ENCODE measurements at regions not wholly inside any gene's neighbourhood (a gene's known extent, or its start where the extent isn't known, plus 50 kb on each side); places are given as distances from the start of the nearest gene placed in this dataset.

DNA sequence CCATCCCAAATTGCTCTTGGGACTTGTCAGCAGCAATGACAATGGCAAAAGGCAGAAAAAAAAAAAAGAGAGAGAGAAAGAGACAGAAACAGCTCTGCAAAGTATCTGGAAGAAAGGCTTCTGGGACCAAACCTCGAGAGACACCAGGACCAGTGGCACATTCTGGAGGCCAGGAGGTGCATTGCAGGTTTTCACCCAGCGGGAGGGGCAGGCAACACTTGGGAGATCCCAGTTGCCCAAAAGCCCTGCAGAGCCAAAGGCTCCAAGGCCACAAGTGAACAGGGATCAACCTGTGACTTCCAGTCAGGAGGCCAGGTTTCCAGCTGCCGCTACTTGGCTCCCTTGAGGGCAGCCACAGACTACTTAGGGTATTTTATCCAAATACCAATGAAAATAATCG lies 110.8 kb upstream of the CDH5 start:
- ChIA-PET POLR2A (no interaction called here), CTCF (interaction anchor here (1.0 kb wide), 1 partner anchor 551 kb away, joined by 4 read pairs; no protein-coding TSS in a partner anchor)
- DNase-seq (ENCODE audit: low spot score) = peak; percentile 32
- Mint-ChIP-seq H3K9me3 (0 out of 2 replicates have a peak, but pooled peaks cover 3% of the 10 kb centered on the region), H3K27me3 (ENCODE audit: low read depth) (no peaks in the 10 kb centered on the region), H3K27ac (no peak overlapping the region), H3K4me3 (no peak overlapping the region), H3K4me1 (peaks cover 6% of the 10 kb centered on the region), H3K36me3 (no peaks in the 10 kb centered on the region)
- TF ChIP-seq IRF2 (CRISPR knock-in tag; IDR thresholded peaks at IDR 0.05; ENCODE audit: borderline replicate concordance, low read depth) = no peak
- TF ChIP-seq, protein P1, sequence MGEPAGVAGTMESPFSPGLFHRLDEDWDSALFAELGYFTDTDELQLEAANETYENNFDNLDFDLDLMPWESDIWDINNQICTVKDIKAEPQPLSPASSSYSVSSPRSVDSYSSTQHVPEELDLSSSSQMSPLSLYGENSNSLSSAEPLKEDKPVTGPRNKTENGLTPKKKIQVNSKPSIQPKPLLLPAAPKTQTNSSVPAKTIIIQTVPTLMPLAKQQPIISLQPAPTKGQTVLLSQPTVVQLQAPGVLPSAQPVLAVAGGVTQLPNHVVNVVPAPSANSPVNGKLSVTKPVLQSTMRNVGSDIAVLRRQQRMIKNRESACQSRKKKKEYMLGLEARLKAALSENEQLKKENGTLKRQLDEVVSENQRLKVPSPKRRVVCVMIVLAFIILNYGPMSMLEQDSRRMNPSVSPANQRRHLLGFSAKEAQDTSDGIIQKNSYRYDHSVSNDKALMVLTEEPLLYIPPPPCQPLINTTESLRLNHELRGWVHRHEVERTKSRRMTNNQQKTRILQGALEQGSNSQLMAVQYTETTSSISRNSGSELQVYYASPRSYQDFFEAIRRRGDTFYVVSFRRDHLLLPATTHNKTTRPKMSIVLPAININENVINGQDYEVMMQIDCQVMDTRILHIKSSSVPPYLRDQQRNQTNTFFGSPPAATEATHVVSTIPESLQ (CRISPR knock-in tag; IDR thresholded peaks at IDR 0.05) = no peak
- no peak for TF ChIP-seq ESRRA (CRISPR knock-in tag; IDR thresholded peaks at IDR 0.05; ENCODE audit: borderline replicate concordance)
- TF ChIP-seq JUN (CRISPR knock-in tag; IDR thresholded peaks at IDR 0.05) = no peak
- no peak for TF ChIP-seq MYBL2 (CRISPR knock-in tag; IDR thresholded peaks at IDR 0.05)
- ATAC-seq = peak; percentile 70

- POLR2A ChIA-PET = no interaction called here
Observed at GRCh38 chr16:66254751-66255150, 111.7 kb upstream of the CDH5 start.

More at GRCh38 chr16:66254751-66255150, 111.7 kb upstream of the CDH5 start:
- 0 out of 2 replicates have a peak, but pooled peaks cover 3% of the 10 kb centered on the region for H3K9me3 Mint-ChIP-seq
- H3K36me3 Mint-ChIP-seq = no peaks in the 10 kb centered on the region
- no peak overlapping the region for H3K27ac Mint-ChIP-seq
- no peak for ATAC-seq
- CTCF ChIA-PET = interaction anchor here (1.3 kb wide), 1 partner anchor 678 kb away, joined by 3 read pairs; no protein-coding TSS in a partner anchor
- H3K4me3 Mint-ChIP-seq = no peak overlapping the region
- TF ChIP-seq, protein P2, sequence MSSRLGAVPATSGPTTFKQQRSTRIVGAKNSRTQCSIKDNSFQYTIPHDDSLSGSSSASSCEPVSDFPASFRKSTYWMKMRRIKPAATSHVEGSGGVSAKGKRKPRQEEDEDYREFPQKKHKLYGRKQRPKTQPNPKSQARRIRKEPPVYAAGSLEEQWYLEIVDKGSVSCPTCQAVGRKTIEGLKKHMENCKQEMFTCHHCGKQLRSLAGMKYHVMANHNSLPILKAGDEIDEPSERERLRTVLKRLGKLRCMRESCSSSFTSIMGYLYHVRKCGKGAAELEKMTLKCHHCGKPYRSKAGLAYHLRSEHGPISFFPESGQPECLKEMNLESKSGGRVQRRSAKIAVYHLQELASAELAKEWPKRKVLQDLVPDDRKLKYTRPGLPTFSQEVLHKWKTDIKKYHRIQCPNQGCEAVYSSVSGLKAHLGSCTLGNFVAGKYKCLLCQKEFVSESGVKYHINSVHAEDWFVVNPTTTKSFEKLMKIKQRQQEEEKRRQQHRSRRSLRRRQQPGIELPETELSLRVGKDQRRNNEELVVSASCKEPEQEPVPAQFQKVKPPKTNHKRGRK (CRISPR knock-in tag; IDR thresholded peaks at IDR 0.05; ENCODE audit: borderline replicate concordance) = no peak
- no peak for TF ChIP-seq IRF2 (CRISPR knock-in tag; IDR thresholded peaks at IDR 0.05; ENCODE audit: borderline replicate concordance, low read depth)
- no peak for TF ChIP-seq TEAD1 (CRISPR knock-in tag; IDR thresholded peaks at IDR 0.05)
- no peak for TF ChIP-seq EMX1 (CRISPR knock-in tag; IDR thresholded peaks at IDR 0.05)
- no peak for TF ChIP-seq ESRRA (CRISPR knock-in tag; IDR thresholded peaks at IDR 0.05; ENCODE audit: borderline replicate concordance)
- TF ChIP-seq CBFB (CRISPR knock-in tag; IDR thresholded peaks at IDR 0.05; ENCODE audit: low read depth) = no peak
- TF ChIP-seq ZNF281 (CRISPR knock-in tag; IDR thresholded peaks at IDR 0.05) = no peak
- TF ChIP-seq, protein P3, sequence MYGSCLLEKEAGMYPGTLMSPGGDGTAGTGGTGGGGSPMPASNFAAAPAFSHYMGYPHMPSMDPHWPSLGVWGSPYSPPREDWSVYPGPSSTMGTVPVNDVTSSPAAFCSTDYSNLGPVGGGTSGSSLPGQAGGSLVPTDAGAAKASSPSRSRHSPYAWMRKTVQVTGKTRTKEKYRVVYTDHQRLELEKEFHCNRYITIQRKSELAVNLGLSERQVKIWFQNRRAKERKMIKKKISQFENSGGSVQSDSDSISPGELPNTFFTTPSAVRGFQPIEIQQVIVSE (CRISPR knock-in tag; IDR thresholded peaks at IDR 0.05; ENCODE audit: borderline replicate concordance) = no peak
- no peak for TF ChIP-seq ETV6 (CRISPR knock-in tag; IDR thresholded peaks at IDR 0.05)
- no peak for TF ChIP-seq ZNF423 (CRISPR knock-in tag; IDR thresholded peaks at IDR 0.05)
- TF ChIP-seq RELA (CRISPR knock-in tag; IDR thresholded peaks at IDR 0.05; ENCODE audit: borderline replicate concordance) = no peak
- TF ChIP-seq, protein P4, sequence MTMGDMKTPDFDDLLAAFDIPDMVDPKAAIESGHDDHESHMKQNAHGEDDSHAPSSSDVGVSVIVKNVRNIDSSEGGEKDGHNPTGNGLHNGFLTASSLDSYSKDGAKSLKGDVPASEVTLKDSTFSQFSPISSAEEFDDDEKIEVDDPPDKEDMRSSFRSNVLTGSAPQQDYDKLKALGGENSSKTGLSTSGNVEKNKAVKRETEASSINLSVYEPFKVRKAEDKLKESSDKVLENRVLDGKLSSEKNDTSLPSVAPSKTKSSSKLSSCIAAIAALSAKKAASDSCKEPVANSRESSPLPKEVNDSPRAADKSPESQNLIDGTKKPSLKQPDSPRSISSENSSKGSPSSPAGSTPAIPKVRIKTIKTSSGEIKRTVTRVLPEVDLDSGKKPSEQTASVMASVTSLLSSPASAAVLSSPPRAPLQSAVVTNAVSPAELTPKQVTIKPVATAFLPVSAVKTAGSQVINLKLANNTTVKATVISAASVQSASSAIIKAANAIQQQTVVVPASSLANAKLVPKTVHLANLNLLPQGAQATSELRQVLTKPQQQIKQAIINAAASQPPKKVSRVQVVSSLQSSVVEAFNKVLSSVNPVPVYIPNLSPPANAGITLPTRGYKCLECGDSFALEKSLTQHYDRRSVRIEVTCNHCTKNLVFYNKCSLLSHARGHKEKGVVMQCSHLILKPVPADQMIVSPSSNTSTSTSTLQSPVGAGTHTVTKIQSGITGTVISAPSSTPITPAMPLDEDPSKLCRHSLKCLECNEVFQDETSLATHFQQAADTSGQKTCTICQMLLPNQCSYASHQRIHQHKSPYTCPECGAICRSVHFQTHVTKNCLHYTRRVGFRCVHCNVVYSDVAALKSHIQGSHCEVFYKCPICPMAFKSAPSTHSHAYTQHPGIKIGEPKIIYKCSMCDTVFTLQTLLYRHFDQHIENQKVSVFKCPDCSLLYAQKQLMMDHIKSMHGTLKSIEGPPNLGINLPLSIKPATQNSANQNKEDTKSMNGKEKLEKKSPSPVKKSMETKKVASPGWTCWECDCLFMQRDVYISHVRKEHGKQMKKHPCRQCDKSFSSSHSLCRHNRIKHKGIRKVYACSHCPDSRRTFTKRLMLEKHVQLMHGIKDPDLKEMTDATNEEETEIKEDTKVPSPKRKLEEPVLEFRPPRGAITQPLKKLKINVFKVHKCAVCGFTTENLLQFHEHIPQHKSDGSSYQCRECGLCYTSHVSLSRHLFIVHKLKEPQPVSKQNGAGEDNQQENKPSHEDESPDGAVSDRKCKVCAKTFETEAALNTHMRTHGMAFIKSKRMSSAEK (CRISPR knock-in tag; IDR thresholded peaks at IDR 0.05; ENCODE audit: borderline replicate concordance) = no peak
- no peak for TF ChIP-seq CREM (CRISPR knock-in tag; IDR thresholded peaks at IDR 0.05)
- no peak for TF ChIP-seq PRDM15 (CRISPR knock-in tag; IDR thresholded peaks at IDR 0.05)
- TF ChIP-seq FOXJ3 (CRISPR knock-in tag; IDR thresholded peaks at IDR 0.05; ENCODE audit: borderline replicate concordance) = no peak
- H3K27me3 Mint-ChIP-seq (ENCODE audit: low read depth) = no peaks in the 10 kb centered on the region
- no peak for DNase-seq (ENCODE audit: low spot score)
- H3K4me1 Mint-ChIP-seq = peaks cover 8% of the 10 kb centered on the region

Data from WTC11 (cell line).